ENCODE measurements at regions not wholly inside any gene's neighbourhood (a gene's known extent, or its start where the extent isn't known, plus 50 kb on each side); places are given as distances from the start of the nearest gene placed in this dataset.
A peak's percentile ranks its signal among the peaks of the same experiment; 100 is the strongest.

GRCh38 chr15:70204652-70205051 lies 106.9 kb upstream of the TLE3 start:
- no peak for DNase-seq (ENCODE audit: low read depth, low spot score)

GRCh38 chr15:70203981-70204560 lies 106.4 kb upstream of the TLE3 start:
- DNase-seq (ENCODE audit: low read depth, low spot score): no peak

GRCh38 chr15:70202756-70203155 lies 105.0 kb upstream of the TLE3 start:
- DNase-seq (ENCODE audit: low read depth, low spot score): no peak

- DNase-seq (ENCODE audit: low read depth, low spot score): no peak
These were observed 103.7 kb upstream of the TLE3 start for GRCh38 chr15:70201425-70201775.

- DNase-seq (ENCODE audit: low read depth, low spot score): no peak
These were observed 103.1 kb upstream of the TLE3 start for GRCh38 chr15:70200511-70201424.

GRCh38 chr15:70199540-70200410 lies 102.1 kb upstream of the TLE3 start:
- no peak for DNase-seq (ENCODE audit: low read depth, low spot score)

GRCh38 chr15:70199124-70199482 lies 101.4 kb upstream of the TLE3 start:
- DNase-seq (ENCODE audit: low read depth, low spot score): no peak

GRCh38 chr15:70198441-70199123 lies 100.9 kb upstream of the TLE3 start:
- DNase-seq (ENCODE audit: low read depth, low spot score): no peak

- DNase-seq (ENCODE audit: low read depth, low spot score): no peak
These were observed 100.2 kb upstream of the TLE3 start for GRCh38 chr15:70197945-70198361.

GRCh38 chr15:70197318-70197944 lies 99.7 kb upstream of the TLE3 start:
- DNase-seq (ENCODE audit: low read depth, low spot score): no peak

- DNase-seq (ENCODE audit: low read depth, low spot score): peak; percentile 86
These were observed 98.9 kb upstream of the TLE3 start for GRCh38 chr15:70196372-70197316.

GRCh38 chr15:70195587-70196305 lies 98.0 kb upstream of the TLE3 start:
- DNase-seq (ENCODE audit: low read depth, low spot score): peak; percentile 90

- DNase-seq (ENCODE audit: low read depth, low spot score): no peak
These were observed 97.5 kb upstream of the TLE3 start for GRCh38 chr15:70195171-70195570.

GRCh38 chr15:70194266-70194665 lies 96.5 kb upstream of the TLE3 start:
- no peak for DNase-seq (ENCODE audit: low read depth, low spot score)

- no peak for DNase-seq (ENCODE audit: low read depth, low spot score)
These were observed 96.0 kb upstream of the TLE3 start for GRCh38 chr15:70193734-70194133.

GRCh38 chr15:70192490-70192889 lies 94.8 kb upstream of the TLE3 start:
- no peak for DNase-seq (ENCODE audit: low read depth, low spot score)

- no peak for DNase-seq (ENCODE audit: low read depth, low spot score)
These were observed 94.3 kb upstream of the TLE3 start for GRCh38 chr15:70192041-70192440.

GRCh38 chr15:70190965-70191364 lies 93.2 kb upstream of the TLE3 start:
- DNase-seq (ENCODE audit: low read depth, low spot score): no peak

Measured in brain pericyte (primary cell).